ENCODE measurements at regions not wholly inside any gene's neighbourhood (a gene's known extent, or its start where the extent isn't known, plus 50 kb on each side); places are given as distances from the start of the nearest gene placed in this dataset.

DNA sequence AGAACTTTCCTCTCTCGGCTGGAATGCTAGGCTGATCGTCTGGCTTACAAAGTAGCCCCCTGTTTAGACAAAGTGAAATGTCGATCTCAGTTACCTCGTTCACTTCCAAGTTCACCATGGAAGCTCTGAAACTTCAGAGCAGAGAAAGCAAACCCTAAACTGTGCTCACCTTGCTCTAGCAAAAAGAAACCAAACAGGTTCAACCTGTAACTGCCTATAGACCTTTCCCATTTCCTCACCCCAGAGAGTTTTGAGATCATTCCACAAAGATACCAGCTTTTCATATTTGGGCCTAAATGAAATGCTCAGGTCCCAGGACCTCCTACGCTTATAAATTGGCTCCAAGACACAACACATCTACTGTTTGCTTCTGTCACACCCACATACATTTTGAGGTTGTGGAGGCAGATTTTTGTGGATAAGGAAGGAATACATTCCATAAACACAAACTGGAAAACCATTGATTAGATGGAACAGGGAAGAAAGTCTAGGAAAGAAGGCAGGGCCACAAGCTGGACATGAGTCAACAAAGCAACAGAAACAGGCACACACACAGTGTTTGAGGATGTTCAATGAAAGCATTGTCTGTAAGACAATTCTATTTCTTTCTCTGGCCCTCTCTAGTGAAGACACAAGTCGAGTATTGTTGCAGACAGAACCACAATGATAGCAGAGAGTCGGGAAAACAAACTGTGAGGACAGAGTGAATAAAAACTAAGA lies 52.8 kb upstream of the TGIF1 start:
- Histone ChIP-seq H3K9me3 (no peaks in the 10 kb centered on the region), H3K27me3 (no peaks in the 10 kb centered on the region), H3K4me1 (no peaks in the 10 kb centered on the region), H3K36me3 (no peaks in the 10 kb centered on the region), H3K4me3 (no peak overlapping the region), H3K27ac (no peak overlapping the region)
- FAIRE-seq (no peak), ATAC-seq (peak in 2 of 4 donors; percentile 26 to 43), DNase-seq (no peak)
- intact Hi-C loops (cut with DNase I), result no loop called here
- TF ChIP-seq CTCF (IDR thresholded peaks at IDR 0.05), result no peak
- WGBS, 2 donors, result 42 to 47% methylated on average over 7 of the region's 7 CpGs

DNA sequence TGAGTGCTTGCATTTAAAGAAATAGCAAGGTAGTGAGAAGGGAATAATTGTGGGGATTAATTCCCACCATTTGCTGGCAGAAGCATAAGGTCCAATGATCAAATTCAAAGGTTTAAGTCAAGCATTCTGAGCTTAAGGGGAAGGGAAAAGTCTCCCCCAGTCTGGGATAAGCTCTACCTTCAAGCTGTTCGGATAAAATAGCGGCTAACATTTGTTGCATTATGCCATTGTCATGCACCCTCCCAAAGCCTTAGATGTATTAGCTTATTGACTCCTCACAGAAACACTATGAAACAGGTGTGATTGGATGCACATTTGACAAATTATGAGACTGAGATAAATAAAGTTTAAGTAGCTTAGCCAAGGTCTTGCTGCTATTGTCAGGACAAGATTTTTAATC lies 52.2 kb upstream of the TGIF1 start:
- Histone ChIP-seq H3K4me1 (no peaks in the 10 kb centered on the region), H3K4me3 (no peak overlapping the region), H3K27me3 (no peaks in the 10 kb centered on the region), H3K36me3 (no peaks in the 10 kb centered on the region), H3K9me3 (no peaks in the 10 kb centered on the region), H3K27ac (no peak overlapping the region)
- FAIRE-seq, result no peak
- intact Hi-C loops (cut with DNase I), result no loop called here
- ATAC-seq, result no peak
- WGBS, 2 donors, result 71 to 98% methylated on average over 2 of the region's 2 CpGs
- DNase-seq, result no peak
- no peak for TF ChIP-seq CTCF (IDR thresholded peaks at IDR 0.05)

All from pancreas (tissue), 10 donors.